HAP-1 (cell line): ENCODE measurements at regions not wholly inside any gene's neighbourhood (a gene's known extent, or its start where the extent isn't known, plus 50 kb on each side); places are given as distances from the start of the nearest gene placed in this dataset.
"Not testable (repeated sequence)": the region's sequence is repeated elsewhere in the genome, so short reads cannot be mapped to it uniquely, and the experiment has no call there.

Experiments
- DNase-seq, 2 experiments: peaks; one replicate each; pipeline ENCODE4 v3.0.0-alpha.2; 2016 to 2020; ENCODE audit warnings: low spot score in 2 of 2
- H3K27me3 ChIP-seq: fragments of 250-450 bp; sonication (Bioruptor Pico); 2 replicates; pipeline ENCODE4 v1.5.1; 2020; ENCODE audit warnings: low read depth, mild to moderate bottlenecking, moderate library complexity
- H3K36me3 ChIP-seq: fragments of 250-450 bp; sonication (Bioruptor Pico); replicated peaks from 2 replicates; pipeline ENCODE4 v1.5.1; 2020; ENCODE audit warnings: mild to moderate bottlenecking
- H3K4me1 ChIP-seq: fragments of 250-450 bp; sonication (Bioruptor Pico); 2 replicates; pipeline ENCODE4 v1.5.1; 2020; ENCODE audit warnings: mild to moderate bottlenecking
- H3K4me3 ChIP-seq: fragments of 250-450 bp; sonication (Bioruptor Pico); 2 replicates; pipeline ENCODE4 v1.5.1; 2020; ENCODE audit warnings: mild to moderate bottlenecking, moderate library complexity
- H3K9me3 ChIP-seq: fragments of 250-450 bp; sonication (Bioruptor Pico); 2 replicates; pipeline ENCODE4 v1.5.1; 2020; ENCODE audit warnings: mild to moderate bottlenecking, moderate library complexity
- in situ Hi-C: fragments of 300-500 bp; cut with MboI; formaldehyde crosslinking; loops from 3 replicates; pipeline ENCODE4 v1.14.3; 2020; ENCODE audit warnings: low sequenced_read_pairs, inconsistent platforms, mixed read lengths

DNA sequence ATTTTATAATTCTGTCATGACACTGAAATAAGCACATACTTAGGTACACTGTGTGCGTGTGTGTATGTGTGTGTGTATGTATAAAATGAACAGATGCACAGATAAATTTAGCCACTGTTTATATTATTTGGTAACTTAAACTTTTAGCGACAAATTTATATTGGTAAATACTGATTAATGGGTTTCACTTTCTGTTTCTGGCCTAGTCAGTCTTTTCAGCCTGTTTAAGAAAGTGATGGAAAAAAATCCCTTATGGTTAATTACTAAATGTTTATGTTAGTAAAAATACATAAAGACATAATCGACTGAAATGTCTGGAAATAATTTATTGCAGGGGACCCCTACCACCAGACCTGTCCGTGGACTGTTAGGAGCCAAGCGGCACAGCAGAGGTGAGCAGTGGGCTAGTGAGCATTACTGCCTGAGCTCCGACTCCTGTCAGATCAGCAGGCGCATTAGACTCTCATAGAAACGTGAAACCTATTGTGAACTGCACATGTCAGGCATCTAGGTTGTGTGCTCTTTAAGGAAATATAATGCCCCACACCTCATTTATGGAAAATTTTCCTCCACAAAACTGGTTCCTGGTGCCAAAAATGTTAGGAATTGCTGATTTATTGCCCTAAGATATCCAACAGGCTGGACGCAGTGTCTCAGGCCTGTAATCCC, 717.4 kb downstream of the SI start:
- DNase-seq: no peak
- no peak overlapping the region for H3K4me3 ChIP-seq

DNA sequence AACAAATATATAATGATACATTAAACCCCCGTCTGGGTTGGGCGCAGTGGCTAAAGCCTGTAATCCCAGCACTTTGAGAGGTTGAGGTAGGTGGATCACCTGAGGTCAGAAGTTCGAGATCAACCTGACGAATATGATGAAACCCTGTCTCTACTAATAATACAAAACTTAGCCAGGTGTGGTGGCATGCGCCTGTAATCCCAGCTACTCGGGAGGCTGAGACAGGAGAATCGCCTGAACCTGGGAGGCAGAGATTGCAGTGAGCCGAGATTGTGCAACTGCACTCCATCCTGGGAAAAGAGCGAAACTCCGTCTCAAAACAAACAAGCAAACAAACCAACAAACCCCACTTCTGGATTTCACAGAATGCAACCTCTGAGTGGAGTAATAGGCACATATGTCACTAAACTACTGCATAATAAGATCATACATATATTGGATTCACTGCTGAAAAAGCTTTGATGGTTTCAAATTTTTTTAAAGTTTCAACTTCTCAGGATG, 718.2 kb downstream of the SI start:
- in situ Hi-C loops: no loop called here

More for the DNA sequence above, 717.4 kb downstream of the SI start:
- no peaks in the 10 kb centered on the region for H3K4me1 ChIP-seq
- in situ Hi-C loops: no loop called here
- H3K36me3 ChIP-seq: no peaks in the 10 kb centered on the region
- H3K9me3 ChIP-seq: no peaks in the 10 kb centered on the region
- no peaks in the 10 kb centered on the region for H3K27me3 ChIP-seq

DNA sequence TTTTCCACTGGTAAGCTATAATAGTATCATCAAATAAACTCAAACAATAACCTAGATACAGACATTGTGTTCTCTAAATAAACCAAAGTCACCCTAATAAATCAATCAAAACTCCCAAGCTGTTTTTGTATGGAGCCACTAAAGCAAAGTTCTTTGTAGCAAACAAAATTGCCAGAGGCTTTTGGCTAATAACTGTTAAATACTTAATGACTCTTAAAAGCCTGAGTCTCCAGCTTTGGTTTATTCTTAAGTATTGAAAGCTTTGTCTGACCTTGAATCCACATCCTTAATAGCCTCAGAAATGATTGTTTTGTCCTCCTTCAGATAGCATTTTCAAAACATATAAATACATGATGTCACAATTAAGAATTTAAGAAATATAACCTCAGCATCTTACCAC, 725.3 kb downstream of the SI start:
- in situ Hi-C loops: no loop called here
- DNase-seq: peak in 1 of 2 experiments; percentile 57

More for the DNA sequence above, 718.2 kb downstream of the SI start:
- no peaks in the 10 kb centered on the region for H3K27me3 ChIP-seq
- no peaks in the 10 kb centered on the region for H3K4me1 ChIP-seq
- no peak for DNase-seq
- H3K4me3 ChIP-seq: no peak overlapping the region
- no peaks in the 10 kb centered on the region for H3K9me3 ChIP-seq
- no peaks in the 10 kb centered on the region for H3K36me3 ChIP-seq

DNA sequence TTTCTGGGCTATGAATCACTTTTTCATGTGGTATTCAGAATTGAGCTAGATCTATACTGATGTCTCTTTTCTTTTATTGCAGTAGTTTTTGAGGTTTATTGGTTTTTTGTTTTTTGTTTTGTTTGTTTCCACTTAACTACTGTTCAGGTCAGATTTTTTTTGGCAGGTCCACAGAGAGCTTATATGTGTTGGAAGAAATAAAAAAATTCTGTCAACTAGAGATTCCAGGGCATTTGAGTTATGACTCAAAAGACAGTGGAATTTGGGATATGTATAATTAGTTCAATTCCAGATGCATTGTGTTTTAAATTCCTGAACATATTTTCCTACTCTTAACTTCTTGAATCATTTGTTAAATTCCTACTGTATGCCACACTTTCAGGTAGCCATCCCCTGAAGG, 727.2 kb downstream of the SI start:
- Histone ChIP-seq H3K4me3 (no peak overlapping the region), H3K9me3 (no peaks in the 10 kb centered on the region), H3K27me3 (no peaks in the 10 kb centered on the region), H3K4me1 (no peaks in the 10 kb centered on the region), H3K36me3 (no peaks in the 10 kb centered on the region)
- in situ Hi-C loops: no loop called here
- no peak for DNase-seq

More for the DNA sequence above, 725.3 kb downstream of the SI start:
- no peak overlapping the region for H3K4me3 ChIP-seq
- no peaks in the 10 kb centered on the region for H3K9me3 ChIP-seq
- no peaks in the 10 kb centered on the region for H3K27me3 ChIP-seq
- H3K36me3 ChIP-seq: no peaks in the 10 kb centered on the region
- no peaks in the 10 kb centered on the region for H3K4me1 ChIP-seq

DNA sequence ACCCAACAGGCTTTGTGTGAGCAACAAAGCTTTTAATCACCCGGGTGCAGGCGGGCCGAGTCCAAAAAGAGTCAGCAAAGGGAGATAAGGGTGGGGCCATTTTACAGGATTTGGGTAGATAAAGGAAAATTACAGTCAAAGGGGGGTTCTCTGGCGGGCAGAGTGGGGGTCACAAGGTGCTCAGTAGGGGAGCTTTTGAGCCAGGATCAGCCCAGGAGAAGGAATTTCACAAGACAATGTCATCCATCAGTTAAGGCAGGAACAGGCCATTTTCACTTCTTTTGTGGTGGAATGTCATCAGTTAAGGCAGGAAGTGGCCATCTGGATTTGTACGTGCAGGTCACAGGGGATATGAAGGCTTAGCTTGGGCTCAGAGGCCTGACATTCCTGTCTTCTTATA, 736.1 kb downstream of the SI start:
- H3K36me3 ChIP-seq, H3K4me3 ChIP-seq, H3K27me3 ChIP-seq, H3K9me3 ChIP-seq, in situ Hi-C loops, H3K4me1 ChIP-seq, DNase-seq: not testable (repeated sequence)

DNA sequence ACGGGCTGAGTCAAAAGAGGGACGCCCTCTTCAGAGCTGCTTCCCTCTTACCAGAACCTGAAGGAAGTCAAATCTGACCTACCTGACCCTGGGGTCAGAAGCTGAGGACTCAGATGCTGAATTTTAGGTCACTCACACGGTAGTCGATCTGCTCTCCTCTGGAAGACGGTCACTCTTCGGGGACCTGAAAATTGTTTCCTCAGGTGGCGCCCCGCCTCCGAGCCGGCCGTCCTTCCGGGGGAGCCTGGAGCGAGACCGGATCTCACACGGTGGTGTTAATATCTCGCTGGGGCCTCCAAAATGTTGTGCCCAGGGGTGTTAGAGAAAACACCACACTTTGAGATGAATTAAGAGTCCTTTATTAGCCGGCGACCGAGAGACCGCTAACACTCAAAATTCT, 737.2 kb downstream of the SI start:
- H3K9me3 ChIP-seq: no peaks in the 10 kb centered on the region
- in situ Hi-C loops: no loop called here
- H3K4me1 ChIP-seq: no peaks in the 10 kb centered on the region
- no peaks in the 10 kb centered on the region for H3K36me3 ChIP-seq
- no peak for DNase-seq
- no peaks in the 10 kb centered on the region for H3K27me3 ChIP-seq
- H3K4me3 ChIP-seq: no peak overlapping the region

DNA sequence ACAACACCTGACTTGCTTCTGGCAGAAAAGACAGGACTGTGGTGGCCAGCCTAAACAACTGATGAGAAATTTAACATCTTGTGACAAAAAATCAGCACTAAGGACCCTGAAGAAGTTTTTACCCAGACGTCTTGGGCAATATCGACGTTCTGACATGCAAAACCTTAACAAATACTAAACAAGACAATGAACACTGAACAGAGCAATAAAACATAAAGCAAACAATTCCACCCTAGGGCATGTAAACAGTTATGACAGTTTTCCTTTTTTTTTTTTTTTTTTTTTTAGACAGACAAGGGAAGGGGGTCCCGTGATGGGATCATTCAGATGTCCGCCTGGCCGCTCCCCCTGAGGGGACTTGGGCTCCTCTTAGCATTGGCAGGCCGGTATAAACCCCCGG, 738.0 kb downstream of the SI start:
- no peak for DNase-seq
- Histone ChIP-seq H3K27me3 (no peaks in the 10 kb centered on the region), H3K36me3 (no peaks in the 10 kb centered on the region), H3K4me1 (no peaks in the 10 kb centered on the region), H3K4me3 (no peak overlapping the region), H3K9me3 (no peaks in the 10 kb centered on the region)
- in situ Hi-C loops: no loop called here

DNA sequence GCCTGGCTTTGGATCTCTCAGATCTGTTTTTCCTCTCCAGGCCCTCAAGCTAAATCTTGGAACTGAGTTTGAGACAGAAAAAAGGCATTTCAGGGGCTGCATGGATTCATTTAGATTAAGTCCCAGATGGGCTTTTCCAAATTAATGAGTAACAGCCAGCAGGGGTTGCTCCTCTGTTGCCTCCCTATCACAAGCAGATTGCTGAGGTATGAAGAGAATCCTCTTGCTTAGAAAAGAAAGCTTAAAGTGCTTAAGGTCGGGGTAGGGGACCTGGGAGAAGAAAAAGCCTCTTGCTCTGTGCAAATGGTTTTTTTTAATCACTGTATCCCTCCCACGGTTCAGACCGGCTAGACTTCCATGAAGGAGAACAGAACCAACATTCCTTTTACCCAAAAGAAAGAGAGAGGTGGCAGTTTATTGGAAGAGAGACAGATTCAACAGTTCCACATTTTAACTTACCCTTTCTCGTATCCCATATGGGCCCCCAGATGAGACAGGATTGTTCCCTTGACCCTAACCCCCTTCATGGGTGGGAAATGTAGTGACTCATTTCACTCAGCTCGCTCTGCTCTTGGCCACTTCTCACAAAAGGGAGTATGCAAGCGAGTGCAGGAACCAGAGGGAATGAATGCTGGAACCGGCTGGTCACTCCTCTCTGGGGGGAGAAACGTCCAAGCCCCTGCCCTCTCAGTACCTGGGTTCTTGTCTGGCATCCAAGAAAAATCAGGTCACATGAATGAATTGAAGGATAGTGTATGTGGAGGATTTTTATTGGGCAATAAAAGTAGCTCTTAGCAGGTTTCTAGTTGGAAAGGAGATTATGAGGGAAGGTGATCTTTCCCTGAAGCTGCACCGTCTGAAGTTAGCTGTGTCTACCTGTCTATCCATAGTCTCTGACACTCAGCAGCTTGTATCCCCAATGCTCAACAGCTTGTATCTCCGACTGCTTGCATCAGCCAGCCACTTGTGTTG, 745.2 kb downstream of the SI start:
- Histone ChIP-seq H3K4me3 (no peak overlapping the region), H3K36me3 (no peaks in the 10 kb centered on the region), H3K9me3 (no peaks in the 10 kb centered on the region), H3K4me1 (no peaks in the 10 kb centered on the region), H3K27me3 (no peaks in the 10 kb centered on the region)
- no peak for DNase-seq
- in situ Hi-C loops: no loop called here

DNA sequence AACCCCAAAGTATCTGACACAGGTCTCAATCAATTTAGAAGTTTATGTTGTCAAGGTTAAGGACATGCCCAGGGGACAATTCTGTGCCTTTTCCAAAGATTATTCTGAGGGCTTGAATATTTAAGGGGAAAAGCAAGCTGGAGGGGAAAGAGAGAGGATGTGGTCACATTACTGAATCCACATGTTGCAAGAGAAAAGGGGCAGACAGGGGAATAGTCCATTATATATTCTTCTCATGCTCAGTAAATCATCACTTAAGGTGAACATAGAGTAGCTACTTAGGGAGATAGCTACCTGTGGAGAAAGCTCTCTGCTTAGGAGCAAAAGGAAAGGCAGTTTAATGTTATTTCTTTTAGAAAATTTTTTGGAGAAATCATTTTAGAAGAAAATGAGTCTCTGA, 751.6 kb downstream of the SI start:
- Histone ChIP-seq H3K9me3 (no peaks in the 10 kb centered on the region), H3K4me1 (peaks cover 4% of the 10 kb centered on the region; the same call in 1 of the 2 replicates), H3K4me3 (no peak overlapping the region), H3K27me3 (no peaks in the 10 kb centered on the region), H3K36me3 (no peaks in the 10 kb centered on the region)
- in situ Hi-C loops: no loop called here
- DNase-seq: no peak

DNA sequence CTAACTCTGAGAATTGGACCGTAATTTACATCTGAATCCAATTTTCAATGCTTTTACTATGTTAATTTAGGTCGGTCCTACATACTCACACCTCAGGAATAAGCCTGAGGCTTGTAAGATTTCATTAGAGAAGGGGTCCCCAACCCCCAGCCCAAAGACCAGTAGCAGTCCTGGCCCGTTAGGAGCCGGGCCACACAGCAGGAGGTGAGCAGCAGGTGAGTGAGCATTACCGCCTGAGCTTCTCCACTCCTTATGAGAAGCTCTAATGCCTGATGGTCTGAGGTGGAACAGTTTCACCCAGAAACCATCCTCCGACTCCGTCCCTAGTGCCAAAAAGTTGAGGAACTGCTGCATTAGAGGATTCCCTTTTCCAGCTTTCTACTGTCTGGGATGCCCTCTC, 757.3 kb downstream of the SI start:
- peak; percentile 27 to 74 for DNase-seq
- in situ Hi-C loops: no loop called here

DNA sequence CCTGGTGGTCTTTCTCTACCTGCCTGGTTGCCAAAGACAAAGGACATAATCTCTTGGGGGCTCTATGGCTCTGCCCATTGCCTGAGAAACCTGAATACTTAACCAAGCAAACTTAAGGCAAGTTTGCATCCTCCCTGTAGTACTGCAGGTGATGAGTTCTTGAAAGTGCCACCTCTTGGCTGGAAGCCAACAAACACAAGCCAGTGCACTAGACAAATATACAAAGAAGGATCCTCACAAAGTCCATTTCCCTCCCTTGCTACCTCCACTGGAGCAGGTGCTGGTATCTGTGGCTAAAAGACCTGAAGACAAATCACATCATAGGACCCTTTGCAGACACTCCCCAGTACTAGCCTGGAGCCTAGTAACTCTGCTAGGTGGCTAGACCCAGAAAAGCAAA, 772.3 kb downstream of the SI start:
- no peaks in the 10 kb centered on the region for H3K9me3 ChIP-seq
- in situ Hi-C loops: no loop called here
- H3K27me3 ChIP-seq: no peaks in the 10 kb centered on the region
- no peaks in the 10 kb centered on the region for H3K36me3 ChIP-seq
- no peaks in the 10 kb centered on the region for H3K4me1 ChIP-seq
- no peak for DNase-seq
- no peak overlapping the region for H3K4me3 ChIP-seq

More for the DNA sequence above, 757.3 kb downstream of the SI start:
- Histone ChIP-seq H3K36me3 (no peaks in the 10 kb centered on the region), H3K9me3 (no peaks in the 10 kb centered on the region), H3K4me1 (peaks cover 8% of the 10 kb centered on the region), H3K4me3 (no peak overlapping the region), H3K27me3 (no peaks in the 10 kb centered on the region)

DNA sequence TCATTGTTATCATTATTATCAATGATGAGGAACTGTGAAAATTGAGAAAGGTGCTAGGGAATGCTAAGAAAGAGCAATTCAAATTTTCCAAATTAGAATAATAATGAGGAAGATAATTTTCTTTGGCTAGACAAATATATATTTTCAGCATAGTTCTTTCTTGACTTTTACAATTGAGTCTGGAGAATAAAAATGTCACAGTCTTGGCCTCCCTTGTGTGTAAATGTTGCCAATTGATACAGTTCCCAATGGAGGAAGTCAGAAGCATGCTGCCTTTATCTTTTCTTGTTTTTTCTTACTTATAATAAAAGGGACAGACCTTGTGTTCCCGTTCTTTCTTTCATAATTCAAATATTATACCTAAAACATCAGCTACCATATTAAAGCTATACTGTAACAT, 774.4 kb downstream of the SI start:
- Histone ChIP-seq H3K9me3 (no peaks in the 10 kb centered on the region), H3K27me3 (no peaks in the 10 kb centered on the region), H3K36me3 (no peaks in the 10 kb centered on the region), H3K4me1 (no peaks in the 10 kb centered on the region), H3K4me3 (no peak overlapping the region)
- in situ Hi-C loops: no loop called here
- DNase-seq: no peak

DNA sequence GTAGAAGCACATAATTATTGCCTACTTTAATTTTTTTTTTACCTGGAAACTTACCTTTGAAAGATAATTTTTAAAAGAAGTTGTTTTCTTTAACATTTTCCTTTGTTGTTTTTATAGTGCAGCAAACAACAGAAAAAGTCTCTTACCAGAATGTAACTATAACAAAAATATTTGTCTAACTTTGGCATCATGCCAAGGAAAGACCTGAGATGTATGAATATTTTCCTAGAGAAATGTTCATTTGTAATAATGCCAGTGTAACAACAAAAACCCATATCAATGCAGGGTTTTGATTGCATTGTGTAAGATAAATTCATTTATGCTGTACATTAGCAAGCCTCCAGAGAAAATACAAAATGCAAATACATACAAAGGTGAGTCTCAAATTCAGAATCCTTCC, 775.7 kb downstream of the SI start:
- in situ Hi-C loops: no loop called here
- no peak for DNase-seq
- no peaks in the 10 kb centered on the region for H3K9me3 ChIP-seq

DNA sequence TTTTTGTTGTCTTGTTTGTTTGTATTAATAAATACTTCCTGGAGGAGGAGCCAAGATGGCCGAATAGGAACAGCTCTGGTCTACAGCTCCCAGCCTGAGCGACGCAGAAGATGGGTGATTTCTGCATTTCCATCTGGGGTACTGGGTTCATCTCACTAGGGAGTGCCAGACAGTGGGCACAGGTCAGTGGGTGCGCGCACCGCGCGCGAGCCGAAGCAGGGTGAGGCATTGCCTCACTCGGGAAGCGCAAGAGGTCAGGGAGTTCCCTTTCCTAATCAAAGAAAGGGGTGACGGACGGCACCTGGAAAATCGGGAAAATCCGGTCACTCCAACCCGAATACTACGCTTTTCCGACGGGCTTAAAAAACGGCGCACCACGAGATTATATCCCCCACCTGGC, 786.8 kb downstream of the SI start:
- in situ Hi-C loops, H3K4me1 ChIP-seq, H3K9me3 ChIP-seq: not testable (repeated sequence)

More for the DNA sequence above, 775.7 kb downstream of the SI start:
- no peaks in the 10 kb centered on the region for H3K27me3 ChIP-seq
- H3K4me3 ChIP-seq: no peak overlapping the region
- H3K36me3 ChIP-seq: no peaks in the 10 kb centered on the region
- no peaks in the 10 kb centered on the region for H3K4me1 ChIP-seq

More for the DNA sequence above, 786.8 kb downstream of the SI start:
- not testable (repeated sequence) for DNase-seq, H3K27me3 ChIP-seq, H3K4me3 ChIP-seq, H3K36me3 ChIP-seq
